GM06990 (cell line): ENCODE measurements at regions not wholly inside any gene's neighbourhood (a gene's known extent, or its start where the extent isn't known, plus 50 kb on each side); places are given as distances from the start of the nearest gene placed in this dataset.

Experiments used
- DNase-seq: peaks from one replicate; pipeline ENCODE4 v3.0.0-alpha.2; 2011; ENCODE audit not compliant: insufficient read length; ENCODE audit errors: extremely low read depth
- H3K27me3 ChIP-seq: replicated peaks from 2 replicates; pipeline ENCODE4 v1.6.0; 2011; ENCODE audit warnings: low read length; ENCODE audit not compliant: control insufficient read depth, insufficient read depth
- H3K36me3 ChIP-seq: 2 replicates; pipeline ENCODE4 v1.5.1; 2011; ENCODE audit warnings: low read length; ENCODE audit not compliant: control insufficient read depth, insufficient read depth
- H3K4me3 ChIP-seq: replicated peaks from 2 replicates; pipeline ENCODE4 v1.5.1; 2011; ENCODE audit warnings: low read depth, mild to moderate bottlenecking, control low read depth, low read length
- TF ChIP-seq, protein P1 (sequence below): IDR thresholded peaks from 2 replicates; pipeline ENCODE4 v1.5.1; 2011; ENCODE audit warnings: low read length, control low read depth, mild to moderate bottlenecking, inconsistent platforms; ENCODE audit not compliant: insufficient read depth, poor library complexity, severe bottlenecking

DNA sequence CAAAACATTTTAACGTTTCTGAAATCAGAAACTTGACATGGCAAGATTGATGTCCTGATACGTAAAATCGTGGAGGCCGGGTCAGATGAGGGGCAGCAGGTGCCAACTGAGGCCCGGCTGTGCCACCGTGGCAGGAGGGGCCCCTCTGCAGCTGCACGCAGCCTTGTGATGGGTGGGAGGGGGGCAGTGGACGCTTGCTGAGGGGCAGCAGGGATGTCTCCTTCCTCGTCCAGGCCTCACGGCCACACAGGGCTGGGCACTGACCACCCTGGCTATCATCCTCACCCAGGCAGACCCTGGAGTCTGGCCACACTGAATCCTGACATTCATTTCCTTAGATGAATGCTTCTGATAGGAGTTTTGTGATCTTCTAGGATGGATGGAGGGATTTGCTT is 114.7 kb downstream of the ERMARD start:
- DNase-seq: no peak
- Histone ChIP-seq H3K4me3 (no peak overlapping the region), H3K36me3 (no peaks in the 10 kb centered on the region), H3K27me3 (no peaks in the 10 kb centered on the region)
- TF ChIP-seq, protein P1, sequence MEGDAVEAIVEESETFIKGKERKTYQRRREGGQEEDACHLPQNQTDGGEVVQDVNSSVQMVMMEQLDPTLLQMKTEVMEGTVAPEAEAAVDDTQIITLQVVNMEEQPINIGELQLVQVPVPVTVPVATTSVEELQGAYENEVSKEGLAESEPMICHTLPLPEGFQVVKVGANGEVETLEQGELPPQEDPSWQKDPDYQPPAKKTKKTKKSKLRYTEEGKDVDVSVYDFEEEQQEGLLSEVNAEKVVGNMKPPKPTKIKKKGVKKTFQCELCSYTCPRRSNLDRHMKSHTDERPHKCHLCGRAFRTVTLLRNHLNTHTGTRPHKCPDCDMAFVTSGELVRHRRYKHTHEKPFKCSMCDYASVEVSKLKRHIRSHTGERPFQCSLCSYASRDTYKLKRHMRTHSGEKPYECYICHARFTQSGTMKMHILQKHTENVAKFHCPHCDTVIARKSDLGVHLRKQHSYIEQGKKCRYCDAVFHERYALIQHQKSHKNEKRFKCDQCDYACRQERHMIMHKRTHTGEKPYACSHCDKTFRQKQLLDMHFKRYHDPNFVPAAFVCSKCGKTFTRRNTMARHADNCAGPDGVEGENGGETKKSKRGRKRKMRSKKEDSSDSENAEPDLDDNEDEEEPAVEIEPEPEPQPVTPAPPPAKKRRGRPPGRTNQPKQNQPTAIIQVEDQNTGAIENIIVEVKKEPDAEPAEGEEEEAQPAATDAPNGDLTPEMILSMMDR: no peak

GRCh38 chr6:169865346-169866139 is 114.1 kb downstream of the ERMARD start:
- TF ChIP-seq, protein P1: no peak
- H3K36me3 ChIP-seq: no peaks in the 10 kb centered on the region
- H3K27me3 ChIP-seq: no peaks in the 10 kb centered on the region
- no peak overlapping the region for H3K4me3 ChIP-seq
- no peak for DNase-seq

GRCh38 chr6:169864148-169865020 is 113.0 kb downstream of the ERMARD start:
- no peaks in the 10 kb centered on the region for H3K27me3 ChIP-seq
- DNase-seq: no peak
- no peak overlapping the region for H3K4me3 ChIP-seq
- H3K36me3 ChIP-seq: no peaks in the 10 kb centered on the region
- TF ChIP-seq, protein P1: no peak

- H3K36me3 ChIP-seq: no peaks in the 10 kb centered on the region
- H3K27me3 ChIP-seq: no peaks in the 10 kb centered on the region
- H3K4me3 ChIP-seq: no peak overlapping the region
- DNase-seq: no peak
- TF ChIP-seq, protein P1: no peak
Observed at GRCh38 chr6:169863710-169864109, 112.3 kb downstream of the ERMARD start.

DNA sequence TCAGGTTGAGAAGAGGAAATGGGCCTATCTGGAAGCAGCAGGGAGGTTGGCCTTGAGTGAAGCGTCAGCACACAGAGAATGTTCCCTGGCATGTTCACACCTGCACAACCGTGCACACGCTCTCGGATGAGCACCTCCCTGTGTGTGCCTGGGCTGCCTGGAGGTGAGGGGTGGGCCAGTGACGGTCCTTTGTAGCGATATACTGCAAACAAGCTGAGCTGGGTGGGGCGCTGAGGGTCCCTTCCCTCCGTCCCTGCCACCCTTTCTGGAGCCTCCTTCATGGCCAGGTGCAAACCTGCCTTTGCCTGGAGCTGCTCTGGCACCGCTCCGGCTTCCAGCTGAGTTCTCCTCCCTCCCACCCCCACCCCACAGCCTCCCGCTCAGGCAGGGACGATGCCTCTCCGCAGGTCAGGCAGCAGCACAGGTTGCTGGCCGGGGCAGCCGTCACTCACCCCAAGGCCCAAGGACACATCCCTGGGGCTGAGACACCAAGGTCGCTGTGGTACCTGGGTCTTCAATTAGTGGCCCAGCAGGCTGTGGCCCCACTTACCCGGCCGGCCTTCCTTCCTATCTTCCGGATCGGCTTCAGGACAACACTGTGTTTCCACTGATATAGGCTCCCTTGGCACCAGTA is 111.6 kb downstream of the ERMARD start:
- Histone ChIP-seq H3K27me3 (no peaks in the 10 kb centered on the region), H3K4me3 (no peak overlapping the region), H3K36me3 (no peaks in the 10 kb centered on the region)
- TF ChIP-seq, protein P1: no peak
- no peak for DNase-seq
